ENCODE measurements at regions not wholly inside any gene's neighbourhood (a gene's known extent, or its start where the extent isn't known, plus 50 kb on each side); places are given as distances from the start of the nearest gene placed in this dataset.

DNA sequence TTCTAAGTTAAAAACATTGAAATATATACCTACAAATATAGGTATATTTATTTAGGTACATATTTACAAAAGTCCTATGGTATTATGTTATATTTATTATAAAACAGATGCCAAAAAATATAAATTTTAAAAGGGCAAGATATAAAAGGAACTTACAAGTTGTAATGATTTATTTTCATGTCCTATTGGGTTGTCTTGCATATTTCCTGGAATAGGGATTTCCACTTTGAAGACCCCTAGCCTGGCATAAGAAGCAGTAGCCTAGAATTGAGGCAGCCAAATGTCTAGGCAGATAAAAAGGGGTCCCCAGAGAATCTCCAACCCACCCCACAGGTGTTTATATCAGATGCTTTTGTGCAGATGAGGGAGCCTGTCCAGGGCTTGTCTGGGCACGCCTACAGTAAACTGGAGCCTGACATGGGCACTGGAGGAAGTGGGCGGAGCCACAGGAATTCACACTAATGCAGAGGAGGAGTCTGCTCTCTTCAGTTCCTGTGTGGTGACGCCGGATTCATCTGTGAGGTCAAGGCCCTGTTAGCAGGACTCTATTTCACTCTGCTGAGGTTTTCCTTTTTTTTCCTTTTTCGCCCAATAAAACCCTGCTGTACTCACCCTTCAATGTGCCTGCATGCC is 1088.9 kb upstream of the PIK3C3 start:
- DNase-seq (ENCODE audit: low read depth), result peak; percentile 37
- H3K4me3 ChIP-seq (ENCODE audit: control insufficient read depth, low read depth, low read length), result no peak overlapping the region
- TF ChIP-seq, protein P1, sequence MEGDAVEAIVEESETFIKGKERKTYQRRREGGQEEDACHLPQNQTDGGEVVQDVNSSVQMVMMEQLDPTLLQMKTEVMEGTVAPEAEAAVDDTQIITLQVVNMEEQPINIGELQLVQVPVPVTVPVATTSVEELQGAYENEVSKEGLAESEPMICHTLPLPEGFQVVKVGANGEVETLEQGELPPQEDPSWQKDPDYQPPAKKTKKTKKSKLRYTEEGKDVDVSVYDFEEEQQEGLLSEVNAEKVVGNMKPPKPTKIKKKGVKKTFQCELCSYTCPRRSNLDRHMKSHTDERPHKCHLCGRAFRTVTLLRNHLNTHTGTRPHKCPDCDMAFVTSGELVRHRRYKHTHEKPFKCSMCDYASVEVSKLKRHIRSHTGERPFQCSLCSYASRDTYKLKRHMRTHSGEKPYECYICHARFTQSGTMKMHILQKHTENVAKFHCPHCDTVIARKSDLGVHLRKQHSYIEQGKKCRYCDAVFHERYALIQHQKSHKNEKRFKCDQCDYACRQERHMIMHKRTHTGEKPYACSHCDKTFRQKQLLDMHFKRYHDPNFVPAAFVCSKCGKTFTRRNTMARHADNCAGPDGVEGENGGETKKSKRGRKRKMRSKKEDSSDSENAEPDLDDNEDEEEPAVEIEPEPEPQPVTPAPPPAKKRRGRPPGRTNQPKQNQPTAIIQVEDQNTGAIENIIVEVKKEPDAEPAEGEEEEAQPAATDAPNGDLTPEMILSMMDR (conservative IDR thresholded peaks at IDR 0.05; ENCODE audit: control insufficient read depth, insufficient read depth, low read depth, low read length), result no peak

DNA sequence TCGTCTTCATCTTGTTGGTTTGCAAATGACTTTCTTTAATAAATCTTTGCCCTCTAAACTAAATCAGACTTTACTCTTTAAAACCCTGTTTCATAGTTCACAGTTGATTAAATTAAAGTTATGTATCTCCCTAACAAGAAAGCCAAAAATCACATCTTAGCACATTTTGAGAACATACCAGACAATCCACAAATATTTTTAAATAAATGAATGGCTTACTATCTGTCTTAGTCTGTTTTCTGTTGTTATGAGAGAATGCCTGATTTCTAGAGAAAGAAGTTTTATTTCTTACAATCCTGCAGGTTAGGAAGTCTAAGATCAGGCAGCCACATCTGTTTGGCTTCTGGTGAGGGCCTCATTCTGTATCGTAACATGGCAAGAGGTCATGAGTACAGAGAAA is 1090.2 kb upstream of the PIK3C3 start:
- DNase-seq (ENCODE audit: low read depth), result no peak
- TF ChIP-seq, protein P1 (conservative IDR thresholded peaks at IDR 0.05; ENCODE audit: control insufficient read depth, insufficient read depth, low read depth, low read length), result no peak

DNA sequence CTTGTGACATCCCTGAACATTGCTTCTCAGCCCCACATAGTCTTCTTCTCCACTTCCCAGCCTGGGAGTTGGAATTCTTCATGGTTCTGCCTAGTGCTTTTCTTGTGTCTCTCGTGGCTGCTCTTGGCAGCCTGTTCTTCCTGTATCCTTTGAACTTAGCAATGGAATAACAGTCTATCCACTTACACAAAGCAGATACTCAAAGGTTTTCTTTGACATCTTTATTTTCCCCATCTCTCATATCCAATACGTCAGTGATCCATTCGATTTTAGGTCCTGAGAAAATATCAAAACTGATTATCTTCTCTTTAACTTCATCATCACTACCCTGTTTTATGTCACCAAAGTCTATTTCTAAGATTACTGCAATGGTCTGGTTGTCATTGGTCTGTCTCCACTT is 1091.2 kb upstream of the PIK3C3 start:
- DNase-seq (ENCODE audit: low read depth), result no peak
- TF ChIP-seq, protein P1 (conservative IDR thresholded peaks at IDR 0.05; ENCODE audit: control insufficient read depth, insufficient read depth, low read depth, low read length), result no peak
- no peak overlapping the region for H3K4me3 ChIP-seq (ENCODE audit: control insufficient read depth, low read depth, low read length)

More for the DNA sequence above, 1090.2 kb upstream of the PIK3C3 start:
- no peak overlapping the region for H3K4me3 ChIP-seq (ENCODE audit: control insufficient read depth, low read depth, low read length)

DNA sequence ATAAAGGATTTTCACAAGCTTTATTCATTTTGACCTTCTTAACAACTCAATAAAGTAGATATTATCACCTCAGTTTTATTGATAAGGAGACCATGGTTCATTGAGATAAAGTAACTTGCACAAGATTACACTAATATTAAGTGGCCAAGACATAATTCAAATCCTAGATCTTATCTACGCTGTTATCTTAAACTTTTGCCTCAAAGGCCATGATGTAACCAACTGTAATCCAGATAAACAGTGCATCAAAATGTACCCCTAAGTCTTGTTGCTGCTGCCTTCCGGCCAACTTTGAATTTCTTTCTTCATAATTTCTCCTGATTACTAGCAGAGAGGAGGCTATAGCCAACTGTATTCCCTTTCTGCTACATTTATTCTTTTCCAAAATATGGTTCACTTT is 1094.8 kb upstream of the PIK3C3 start:
- DNase-seq (ENCODE audit: low read depth), result no peak
- H3K4me3 ChIP-seq (ENCODE audit: control insufficient read depth, low read depth, low read length), result no peak overlapping the region
- TF ChIP-seq, protein P1 (conservative IDR thresholded peaks at IDR 0.05; ENCODE audit: control insufficient read depth, insufficient read depth, low read depth, low read length), result no peak

DNA sequence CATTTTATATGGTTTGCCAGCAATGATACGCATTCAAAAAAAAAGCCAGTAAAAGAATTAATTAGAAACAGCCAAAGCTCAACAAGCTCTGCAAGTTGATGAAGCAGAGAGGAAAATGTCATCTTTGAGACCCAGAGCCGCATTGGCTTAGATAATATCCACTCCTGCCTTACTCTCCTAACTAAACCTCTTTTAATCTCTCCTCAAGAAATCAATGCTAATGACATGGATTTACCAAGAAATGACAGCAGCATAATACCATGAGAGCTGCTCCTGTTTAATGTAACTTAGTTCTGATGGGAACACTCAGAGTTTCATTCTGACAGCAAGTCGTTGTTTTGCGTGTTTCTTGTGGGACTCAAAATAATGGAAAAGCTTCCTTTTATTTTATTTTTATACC is 1099.4 kb upstream of the PIK3C3 start:
- H3K4me3 ChIP-seq (ENCODE audit: control insufficient read depth, low read depth, low read length), result no peak overlapping the region
- no peak for DNase-seq (ENCODE audit: low read depth)
- TF ChIP-seq, protein P1 (conservative IDR thresholded peaks at IDR 0.05; ENCODE audit: control insufficient read depth, insufficient read depth, low read depth, low read length), result no peak

DNA sequence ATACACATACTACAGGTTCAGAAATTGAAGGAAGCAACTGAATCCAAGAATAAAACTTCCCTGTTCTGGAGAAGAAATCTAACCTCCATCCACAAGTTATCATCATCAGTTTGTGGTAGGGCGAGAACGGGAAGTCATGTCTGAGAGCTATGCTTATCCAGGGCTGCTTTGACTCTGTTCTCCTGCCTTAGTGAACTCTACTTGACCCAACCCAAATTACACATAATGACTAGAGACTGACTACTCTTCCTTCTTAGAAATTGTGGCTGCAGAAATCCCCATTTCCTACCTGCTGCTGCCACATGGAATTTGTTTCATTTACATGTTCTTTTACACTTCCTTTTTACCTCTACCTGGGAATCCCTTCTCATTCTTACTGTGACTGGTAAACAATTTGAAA is 1102.6 kb upstream of the PIK3C3 start:
- TF ChIP-seq, protein P1 (conservative IDR thresholded peaks at IDR 0.05; ENCODE audit: control insufficient read depth, insufficient read depth, low read depth, low read length), result no peak
- DNase-seq (ENCODE audit: low read depth), result no peak
- H3K4me3 ChIP-seq (ENCODE audit: control insufficient read depth, low read depth, low read length), result no peak overlapping the region

DNA sequence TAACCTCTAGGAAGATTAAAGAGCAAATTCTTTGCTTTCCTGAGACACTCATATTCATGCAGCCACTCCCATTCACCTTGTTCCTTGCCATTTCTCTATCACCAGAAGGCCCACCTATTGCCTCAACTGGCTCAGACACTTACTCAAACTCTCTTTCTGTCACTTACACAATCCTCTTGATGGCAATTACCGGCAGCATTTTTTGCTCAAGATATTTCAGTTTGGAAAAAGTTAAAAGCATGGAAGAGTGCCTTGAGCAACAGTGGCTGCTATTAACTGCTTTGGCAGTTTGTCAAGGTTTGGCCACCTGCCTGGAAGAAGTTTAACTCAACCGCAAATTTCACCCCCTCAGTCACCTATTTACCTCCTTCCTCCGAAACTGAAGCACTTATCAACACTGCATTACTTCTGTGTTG is 1104.0 kb upstream of the PIK3C3 start:
- peak; percentile 27 for DNase-seq (ENCODE audit: low read depth)
- TF ChIP-seq, protein P1 (conservative IDR thresholded peaks at IDR 0.05; ENCODE audit: control insufficient read depth, insufficient read depth, low read depth, low read length), result no peak

More for the DNA sequence above, 1104.0 kb upstream of the PIK3C3 start:
- H3K4me3 ChIP-seq (ENCODE audit: control insufficient read depth, low read depth, low read length), result no peak overlapping the region

All from fibroblast of mammary gland (primary cell).